Lower lobe of right lung (tissue), 2 donors: ENCODE measurements at regions not wholly inside any gene's neighbourhood (a gene's known extent, or its start where the extent isn't known, plus 50 kb on each side); places are given as distances from the start of the nearest gene placed in this dataset.
"Not testable (repeated sequence)": the region's sequence is repeated elsewhere in the genome, so short reads cannot be mapped to it uniquely, and the experiment has no call there.

ENCODE experiments used
- ATAC-seq, 2 donors: fragments of 200-7000 bp; cut with Tn5 transposase; one replicate each; pipeline ENCODE4 v1.9.1; 2020 to 2022; ENCODE audit warnings: mild to moderate bottlenecking in 2 of 2, moderate library complexity in 2 of 2
- DNase-seq: peaks from one replicate; pipeline ENCODE4 v3.0.0-alpha.2; 2020
- H3K27ac ChIP-seq: fragments of 200-600 bp; one replicate; pipeline ENCODE4 v1.8.0; 2022
- H3K27me3 ChIP-seq: fragments of 200-600 bp; one replicate; pipeline ENCODE4 v1.8.0; 2022; ENCODE audit warnings: low read depth
- H3K36me3 ChIP-seq: fragments of 200-600 bp; one replicate; pipeline ENCODE4 v1.8.0; 2022; ENCODE audit warnings: mild to moderate bottlenecking
- H3K4me1 ChIP-seq: fragments of 200-600 bp; one replicate; pipeline ENCODE4 v1.8.0; 2022
- H3K4me3 ChIP-seq: fragments of 200-600 bp; one replicate; pipeline ENCODE4 v1.8.0; 2022; ENCODE audit warnings: mild to moderate bottlenecking
- H3K9me3 ChIP-seq: fragments of 200-600 bp; one replicate; pipeline ENCODE4 v1.8.0; 2022
- intact Hi-C: fragments of 100-400 bp; cut with DNase I; formaldehyde crosslinking; loops from one replicate; pipeline ENCODE4 v1.11.0; 2022
- TF ChIP-seq, protein P1 (sequence below): fragments of 200-600 bp; IDR thresholded peaks from one replicate; pipeline ENCODE4 v1.8.0; 2022; ENCODE audit warnings: antibody characterized with exemption, mild to moderate bottlenecking
- donor health status: DM: no; HTN: yes; CAD: no; lungs with severe emphysema.

DNA sequence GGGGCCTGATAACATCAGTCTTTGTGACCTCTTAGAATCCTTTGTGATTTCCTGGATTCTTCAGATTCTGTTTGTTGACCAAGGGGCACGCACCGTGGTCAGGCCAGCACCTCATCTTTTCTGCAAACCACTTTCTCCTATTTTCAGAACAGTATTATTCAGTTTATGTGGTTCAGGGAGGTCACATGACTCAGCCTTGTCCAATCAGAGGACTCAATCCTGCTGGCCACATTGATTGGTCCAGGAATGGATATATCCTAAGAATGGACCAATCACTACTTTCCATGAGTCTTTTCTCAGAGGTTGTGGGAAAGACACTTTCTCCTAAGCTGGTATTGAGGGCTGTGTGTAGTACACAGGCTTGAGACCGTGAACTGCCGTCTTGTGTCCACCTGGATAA, 123.1 kb upstream of the EEF2KMT start:
- DNase-seq: no peak
- intact Hi-C loops: no loop called here
- H3K4me3 ChIP-seq: no peak overlapping the region
- H3K9me3 ChIP-seq: no peaks in the 10 kb centered on the region
- no peak overlapping the region for H3K27ac ChIP-seq
- H3K4me1 ChIP-seq: no peaks in the 10 kb centered on the region
- no peaks in the 10 kb centered on the region for H3K36me3 ChIP-seq
- H3K27me3 ChIP-seq: peaks cover 3% of the 10 kb centered on the region
- TF ChIP-seq, protein P1, sequence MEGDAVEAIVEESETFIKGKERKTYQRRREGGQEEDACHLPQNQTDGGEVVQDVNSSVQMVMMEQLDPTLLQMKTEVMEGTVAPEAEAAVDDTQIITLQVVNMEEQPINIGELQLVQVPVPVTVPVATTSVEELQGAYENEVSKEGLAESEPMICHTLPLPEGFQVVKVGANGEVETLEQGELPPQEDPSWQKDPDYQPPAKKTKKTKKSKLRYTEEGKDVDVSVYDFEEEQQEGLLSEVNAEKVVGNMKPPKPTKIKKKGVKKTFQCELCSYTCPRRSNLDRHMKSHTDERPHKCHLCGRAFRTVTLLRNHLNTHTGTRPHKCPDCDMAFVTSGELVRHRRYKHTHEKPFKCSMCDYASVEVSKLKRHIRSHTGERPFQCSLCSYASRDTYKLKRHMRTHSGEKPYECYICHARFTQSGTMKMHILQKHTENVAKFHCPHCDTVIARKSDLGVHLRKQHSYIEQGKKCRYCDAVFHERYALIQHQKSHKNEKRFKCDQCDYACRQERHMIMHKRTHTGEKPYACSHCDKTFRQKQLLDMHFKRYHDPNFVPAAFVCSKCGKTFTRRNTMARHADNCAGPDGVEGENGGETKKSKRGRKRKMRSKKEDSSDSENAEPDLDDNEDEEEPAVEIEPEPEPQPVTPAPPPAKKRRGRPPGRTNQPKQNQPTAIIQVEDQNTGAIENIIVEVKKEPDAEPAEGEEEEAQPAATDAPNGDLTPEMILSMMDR: no peak
- ATAC-seq: no peak

DNA sequence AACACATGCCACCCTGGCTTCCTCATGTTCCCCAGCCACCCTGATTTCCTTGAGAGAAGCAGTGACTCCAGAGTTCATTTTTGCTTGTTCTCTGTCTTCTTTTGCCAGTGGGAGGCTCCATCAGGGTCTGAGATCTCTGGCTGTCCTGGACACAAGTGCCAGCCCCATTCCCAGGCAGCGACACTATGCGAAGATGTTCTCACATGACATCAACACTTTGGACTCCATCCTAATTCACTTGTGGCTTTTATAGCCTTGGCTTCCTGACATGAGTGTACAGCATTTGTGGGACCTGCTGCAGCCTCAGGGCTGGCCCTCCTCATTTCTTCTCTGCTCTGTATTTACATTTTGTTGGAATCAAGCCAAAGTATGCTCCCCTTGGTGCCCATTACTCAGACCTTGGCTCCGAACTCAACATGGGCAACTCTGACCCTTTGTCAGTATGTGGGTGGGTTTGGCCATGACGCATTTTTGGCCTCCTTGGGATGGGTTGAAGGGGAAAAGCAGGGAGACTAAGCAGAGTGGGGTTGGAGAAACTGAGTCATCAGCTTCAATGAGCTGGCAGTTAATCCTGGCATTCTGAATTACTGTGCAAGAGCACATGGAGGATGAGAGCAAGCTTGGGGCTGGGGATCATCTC, 119.0 kb upstream of the EEF2KMT start:
- ATAC-seq (no peak), DNase-seq (no peak)
- TF ChIP-seq, protein P1: no peak
- Histone ChIP-seq H3K4me1 (no peaks in the 10 kb centered on the region), H3K27me3 (no peaks in the 10 kb centered on the region), H3K27ac (no peak overlapping the region), H3K4me3 (no peak overlapping the region), H3K9me3 (no peaks in the 10 kb centered on the region), H3K36me3 (no peaks in the 10 kb centered on the region)
- intact Hi-C loops: no loop called here

DNA sequence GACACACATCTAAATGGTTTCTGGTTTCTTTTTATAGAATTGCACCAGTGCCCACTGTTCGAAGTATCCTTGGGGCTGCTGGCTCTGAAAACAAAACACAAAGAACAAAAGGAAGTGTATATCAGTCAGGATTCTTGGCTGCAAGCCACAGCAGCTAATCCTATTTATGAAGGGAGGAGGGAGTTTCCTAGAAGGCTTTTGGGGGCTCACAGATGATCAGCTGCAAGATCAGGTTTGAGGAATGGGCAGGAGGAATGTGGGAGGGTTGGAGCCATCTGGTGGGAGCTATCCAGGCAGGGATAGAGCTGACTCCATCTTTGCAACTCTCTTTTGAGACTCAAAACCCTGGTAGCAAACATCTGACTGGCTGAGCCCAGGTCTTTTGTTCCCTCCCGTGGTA, 118.3 kb upstream of the EEF2KMT start:
- no peak overlapping the region for H3K27ac ChIP-seq
- no peaks in the 10 kb centered on the region for H3K36me3 ChIP-seq
- H3K27me3 ChIP-seq: no peaks in the 10 kb centered on the region
- TF ChIP-seq, protein P1: no peak
- H3K4me1 ChIP-seq: no peaks in the 10 kb centered on the region
- ATAC-seq: no peak
- DNase-seq: no peak
- H3K4me3 ChIP-seq: no peak overlapping the region
- intact Hi-C loops: no loop called here
- H3K9me3 ChIP-seq: no peaks in the 10 kb centered on the region

GRCh38 chr16:5214466-5214865, 116.9 kb upstream of the EEF2KMT start:
- no peaks in the 10 kb centered on the region for H3K4me1 ChIP-seq
- intact Hi-C loops: no loop called here
- no peak overlapping the region for H3K27ac ChIP-seq
- no peak for DNase-seq
- H3K27me3 ChIP-seq: no peaks in the 10 kb centered on the region
- ATAC-seq: no peak
- no peaks in the 10 kb centered on the region for H3K36me3 ChIP-seq
- TF ChIP-seq, protein P1: no peak
- H3K9me3 ChIP-seq: no peaks in the 10 kb centered on the region
- H3K4me3 ChIP-seq: no peak overlapping the region

GRCh38 chr16:5212501-5212900, 114.9 kb upstream of the EEF2KMT start:
- DNase-seq, H3K9me3 ChIP-seq, H3K4me3 ChIP-seq, H3K27ac ChIP-seq, intact Hi-C loops, H3K36me3 ChIP-seq, H3K4me1 ChIP-seq, H3K27me3 ChIP-seq, ATAC-seq: not testable (repeated sequence)

- H3K9me3 ChIP-seq, H3K36me3 ChIP-seq, H3K27me3 ChIP-seq, H3K4me3 ChIP-seq, H3K4me1 ChIP-seq, DNase-seq, H3K27ac ChIP-seq, intact Hi-C loops, ATAC-seq: not testable (repeated sequence)
Observed at GRCh38 chr16:5207862-5208498, 110.4 kb upstream of the EEF2KMT start.
